ENCODE measurements at regions not wholly inside any gene's neighbourhood (a gene's known extent, or its start where the extent isn't known, plus 50 kb on each side); places are given as distances from the start of the nearest gene placed in this dataset.

- Mint-ChIP-seq H3K4me1 (ENCODE audit: unreplicated experiment) (no peaks in the 10 kb centered on the region), H3K9me3 (ENCODE audit: unreplicated experiment) (no peaks in the 10 kb centered on the region), H3K27me3 (ENCODE audit: unreplicated experiment) (no peaks in the 10 kb centered on the region), H3K27ac (ENCODE audit: unreplicated experiment) (no peak overlapping the region), H3K36me3 (ENCODE audit: unreplicated experiment) (no peaks in the 10 kb centered on the region), H3K4me3 (ENCODE audit: unreplicated experiment) (no peak overlapping the region)
- TF ChIP-seq CTCF (IDR thresholded peaks at IDR 0.05) = no peak
- DNase-seq (ENCODE audit: extremely low spot score, unreplicated experiment) = no peak
Measured at GRCh38 chr2:67671464-67672450, 274.6 kb downstream of the ETAA1 start.

- H3K27me3 Mint-ChIP-seq (ENCODE audit: unreplicated experiment) = peaks cover under 1% of the 10 kb centered on the region
Measured at GRCh38 chr2:67674668-67675067, 277.5 kb downstream of the ETAA1 start.

GRCh38 chr2:67684991-67685390, 287.9 kb downstream of the ETAA1 start:
- TF ChIP-seq CTCF (IDR thresholded peaks at IDR 0.05) = no peak
- no peaks in the 10 kb centered on the region for H3K9me3 Mint-ChIP-seq (ENCODE audit: unreplicated experiment)
- H3K27me3 Mint-ChIP-seq (ENCODE audit: unreplicated experiment) = peaks cover 21% of the 10 kb centered on the region
- H3K27ac Mint-ChIP-seq (ENCODE audit: unreplicated experiment) = no peak overlapping the region
- H3K4me1 Mint-ChIP-seq (ENCODE audit: unreplicated experiment) = no peaks in the 10 kb centered on the region
- no peaks in the 10 kb centered on the region for H3K36me3 Mint-ChIP-seq (ENCODE audit: unreplicated experiment)
- no peak for DNase-seq (ENCODE audit: extremely low spot score, unreplicated experiment)
- no peak overlapping the region for H3K4me3 Mint-ChIP-seq (ENCODE audit: unreplicated experiment)

More at GRCh38 chr2:67674668-67675067, 277.5 kb downstream of the ETAA1 start:
- DNase-seq (ENCODE audit: extremely low spot score, unreplicated experiment) = no peak
- no peaks in the 10 kb centered on the region for H3K4me1 Mint-ChIP-seq (ENCODE audit: unreplicated experiment)
- no peak overlapping the region for H3K27ac Mint-ChIP-seq (ENCODE audit: unreplicated experiment)
- no peak for TF ChIP-seq CTCF (IDR thresholded peaks at IDR 0.05)
- no peaks in the 10 kb centered on the region for H3K36me3 Mint-ChIP-seq (ENCODE audit: unreplicated experiment)
- no peaks in the 10 kb centered on the region for H3K9me3 Mint-ChIP-seq (ENCODE audit: unreplicated experiment)
- no peak overlapping the region for H3K4me3 Mint-ChIP-seq (ENCODE audit: unreplicated experiment)

- Mint-ChIP-seq H3K36me3 (ENCODE audit: unreplicated experiment) (no peaks in the 10 kb centered on the region), H3K9me3 (ENCODE audit: unreplicated experiment) (no peaks in the 10 kb centered on the region), H3K27me3 (ENCODE audit: unreplicated experiment) (peaks cover 25% of the 10 kb centered on the region), H3K4me3 (ENCODE audit: unreplicated experiment) (no peak overlapping the region), H3K4me1 (ENCODE audit: unreplicated experiment) (no peaks in the 10 kb centered on the region), H3K27ac (ENCODE audit: unreplicated experiment) (no peak overlapping the region)
- DNase-seq (ENCODE audit: extremely low spot score, unreplicated experiment) = no peak
- no peak for TF ChIP-seq CTCF (IDR thresholded peaks at IDR 0.05)
Measured at GRCh38 chr2:67686254-67686653, 289.1 kb downstream of the ETAA1 start.

- Mint-ChIP-seq H3K4me3 (ENCODE audit: unreplicated experiment) (no peak overlapping the region), H3K27ac (ENCODE audit: unreplicated experiment) (no peak overlapping the region), H3K4me1 (ENCODE audit: unreplicated experiment) (no peaks in the 10 kb centered on the region), H3K36me3 (ENCODE audit: unreplicated experiment) (no peaks in the 10 kb centered on the region), H3K27me3 (ENCODE audit: unreplicated experiment) (peaks cover 30% of the 10 kb centered on the region), H3K9me3 (ENCODE audit: unreplicated experiment) (no peaks in the 10 kb centered on the region)
- no peak for DNase-seq (ENCODE audit: extremely low spot score, unreplicated experiment)
- no peak for TF ChIP-seq CTCF (IDR thresholded peaks at IDR 0.05)
Measured at GRCh38 chr2:67689186-67689585, 292.1 kb downstream of the ETAA1 start.

Measured in osteocyte (in vitro differentiated cells).